Activated B cell treated with CpG ODN at 0.5 μM for 24 hours (primary cell): ENCODE measurements at regions not wholly inside any gene's neighbourhood (a gene's known extent, or its start where the extent isn't known, plus 50 kb on each side); places are given as distances from the start of the nearest gene placed in this dataset.

Experiments used
- ATAC-seq: fragments of 200-7000 bp; cut with Tn5 transposase; one replicate; pipeline ENCODE4 v1.10.0; 2021; ENCODE audit warnings: low read depth, mild to moderate bottlenecking, moderate library complexity
- CTCF ChIA-PET: fragments of 350-600 bp; sonication (Branson Sonifier 250); formaldehyde crosslinking; loops from one replicate; lab custom pipeline; 2021; ENCODE audit warnings: antibody characterized with exemption; lab: Charles Lee
- POLR2A ChIA-PET: fragments of 350-600 bp; sonication (Branson Sonifier 250); formaldehyde crosslinking; loops from one replicate; lab custom pipeline; 2021; ENCODE audit warnings: antibody characterized with exemption; lab: Charles Lee
- DNase-seq: peaks from one replicate; pipeline ENCODE4 v3.0.0; 2022
- H3K27ac Mint-ChIP-seq: one replicate; pipeline ENCODE4 v1.8.0; 2020; ENCODE audit warnings: mixed read lengths
- H3K27me3 Mint-ChIP-seq: one replicate; pipeline ENCODE4 v1.8.0; 2021; ENCODE audit warnings: mixed read lengths
- H3K36me3 Mint-ChIP-seq: one replicate; pipeline ENCODE4 v1.8.0; 2021; ENCODE audit warnings: low read depth, mixed read lengths
- H3K4me1 Mint-ChIP-seq: one replicate; pipeline ENCODE4 v1.8.0; 2021; ENCODE audit warnings: mixed read lengths
- H3K4me3 Mint-ChIP-seq: one replicate; pipeline ENCODE4 v1.8.0; 2020; ENCODE audit warnings: mild to moderate bottlenecking, mixed read lengths
- H3K9me3 Mint-ChIP-seq: one replicate; pipeline ENCODE4 v1.8.0; 2020; ENCODE audit warnings: mixed read lengths
- intact Hi-C: fragments of 100-400 bp; cut with micrococcal nuclease; formaldehyde crosslinking; loops from one replicate; pipeline ENCODE4 v1.15.1; 2024
- TF ChIP-seq, protein P1 (sequence below): fragments of 200-600 bp; IDR thresholded peaks from one replicate; pipeline ENCODE4 v1.8.0; 2022; ENCODE audit warnings: antibody characterized with exemption, mild to moderate bottlenecking

- H3K36me3 Mint-ChIP-seq, result no peaks in the 10 kb centered on the region
- TF ChIP-seq, protein P1, sequence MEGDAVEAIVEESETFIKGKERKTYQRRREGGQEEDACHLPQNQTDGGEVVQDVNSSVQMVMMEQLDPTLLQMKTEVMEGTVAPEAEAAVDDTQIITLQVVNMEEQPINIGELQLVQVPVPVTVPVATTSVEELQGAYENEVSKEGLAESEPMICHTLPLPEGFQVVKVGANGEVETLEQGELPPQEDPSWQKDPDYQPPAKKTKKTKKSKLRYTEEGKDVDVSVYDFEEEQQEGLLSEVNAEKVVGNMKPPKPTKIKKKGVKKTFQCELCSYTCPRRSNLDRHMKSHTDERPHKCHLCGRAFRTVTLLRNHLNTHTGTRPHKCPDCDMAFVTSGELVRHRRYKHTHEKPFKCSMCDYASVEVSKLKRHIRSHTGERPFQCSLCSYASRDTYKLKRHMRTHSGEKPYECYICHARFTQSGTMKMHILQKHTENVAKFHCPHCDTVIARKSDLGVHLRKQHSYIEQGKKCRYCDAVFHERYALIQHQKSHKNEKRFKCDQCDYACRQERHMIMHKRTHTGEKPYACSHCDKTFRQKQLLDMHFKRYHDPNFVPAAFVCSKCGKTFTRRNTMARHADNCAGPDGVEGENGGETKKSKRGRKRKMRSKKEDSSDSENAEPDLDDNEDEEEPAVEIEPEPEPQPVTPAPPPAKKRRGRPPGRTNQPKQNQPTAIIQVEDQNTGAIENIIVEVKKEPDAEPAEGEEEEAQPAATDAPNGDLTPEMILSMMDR, result no peak
- ATAC-seq (no peak), DNase-seq (no peak)
- ChIA-PET CTCF (no interaction called here), POLR2A (no interaction called here)
- no peak overlapping the region for H3K4me3 Mint-ChIP-seq
- H3K27me3 Mint-ChIP-seq, result no peaks in the 10 kb centered on the region
- H3K9me3 Mint-ChIP-seq, result no peaks in the 10 kb centered on the region
- H3K4me1 Mint-ChIP-seq, result no peaks in the 10 kb centered on the region
- intact Hi-C loops, result no loop called here
- H3K27ac Mint-ChIP-seq, result no peak overlapping the region
Observed at GRCh38 chr1:82646888-82647287, 846.2 kb downstream of the ADGRL2 start.

DNA sequence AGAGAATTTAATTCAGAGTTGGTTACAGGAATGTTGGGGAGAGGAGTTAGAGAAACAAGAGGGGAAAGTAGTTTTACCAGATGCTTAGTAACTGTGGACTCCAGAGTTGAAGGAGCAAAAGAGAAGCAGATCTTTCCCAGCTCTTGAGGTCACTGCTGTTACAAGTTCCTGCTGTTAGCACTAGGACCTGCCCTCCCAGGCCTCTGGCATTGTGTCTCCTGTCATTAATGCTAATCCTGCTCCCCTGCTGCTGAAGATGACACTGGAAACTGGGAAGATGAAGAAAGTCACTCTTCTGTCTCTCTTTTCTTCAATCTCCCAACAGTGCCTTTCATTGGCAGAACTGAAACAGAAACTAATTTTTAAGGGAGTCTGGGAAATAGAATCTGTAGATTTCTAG lies 845.6 kb downstream of the ADGRL2 start:
- H3K9me3 Mint-ChIP-seq, result no peaks in the 10 kb centered on the region
- H3K4me3 Mint-ChIP-seq, result no peak overlapping the region
- ATAC-seq, result no peak
- CTCF ChIA-PET, result no interaction called here
- no peak overlapping the region for H3K27ac Mint-ChIP-seq
- no peaks in the 10 kb centered on the region for H3K36me3 Mint-ChIP-seq
- intact Hi-C loops, result no loop called here
- TF ChIP-seq, protein P1, result no peak
- no peak for DNase-seq
- POLR2A ChIA-PET, result no interaction called here
- H3K27me3 Mint-ChIP-seq, result no peaks in the 10 kb centered on the region
- no peaks in the 10 kb centered on the region for H3K4me1 Mint-ChIP-seq

GRCh38 chr1:82644186-82644915 lies 843.6 kb downstream of the ADGRL2 start:
- intact Hi-C loops, result no loop called here
- Mint-ChIP-seq H3K9me3 (no peaks in the 10 kb centered on the region), H3K27ac (no peak overlapping the region), H3K36me3 (no peaks in the 10 kb centered on the region), H3K27me3 (no peaks in the 10 kb centered on the region), H3K4me1 (no peaks in the 10 kb centered on the region), H3K4me3 (no peak overlapping the region)
- TF ChIP-seq, protein P1, result no peak
- no peak for DNase-seq
- ATAC-seq, result no peak
- CTCF ChIA-PET, result no interaction called here
- POLR2A ChIA-PET, result no interaction called here

GRCh38 chr1:82640352-82640751 lies 839.6 kb downstream of the ADGRL2 start:
- ChIA-PET POLR2A (no interaction called here), CTCF (no interaction called here)
- intact Hi-C loops, result no loop called here
- Mint-ChIP-seq H3K27me3 (no peaks in the 10 kb centered on the region), H3K4me1 (no peaks in the 10 kb centered on the region), H3K9me3 (no peaks in the 10 kb centered on the region), H3K36me3 (no peaks in the 10 kb centered on the region), H3K4me3 (no peak overlapping the region), H3K27ac (no peak overlapping the region)
- TF ChIP-seq, protein P1, result no peak
- ATAC-seq, result no peak
- DNase-seq, result no peak

DNA sequence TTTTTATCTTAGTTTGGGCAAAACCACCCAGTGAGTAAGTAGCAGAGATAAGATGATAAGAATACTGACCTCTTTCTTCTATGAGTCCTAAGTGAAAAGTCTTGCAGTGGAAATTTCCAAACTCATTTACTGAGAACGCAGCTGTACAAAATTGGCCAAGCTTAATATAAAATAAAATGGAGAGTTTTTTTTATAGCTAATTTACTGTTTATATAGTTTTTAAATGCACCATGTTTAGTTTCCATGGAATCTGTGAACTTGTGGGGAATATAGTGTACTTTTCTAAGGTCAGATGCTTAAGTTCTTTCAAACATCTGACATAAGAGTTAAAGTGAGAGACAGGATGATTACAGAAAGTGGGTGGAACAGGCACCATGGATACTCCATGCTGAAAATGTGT lies 833.5 kb downstream of the ADGRL2 start:
- ChIA-PET POLR2A (no interaction called here), CTCF (no interaction called here)
- TF ChIP-seq, protein P1, result no peak
- Mint-ChIP-seq H3K27me3 (no peaks in the 10 kb centered on the region), H3K4me3 (no peak overlapping the region), H3K4me1 (no peaks in the 10 kb centered on the region), H3K27ac (no peak overlapping the region), H3K9me3 (no peaks in the 10 kb centered on the region), H3K36me3 (no peaks in the 10 kb centered on the region)
- ATAC-seq, result no peak
- intact Hi-C loops, result no loop called here
- no peak for DNase-seq
